WTC11 (cell line): ENCODE measurements at regions not wholly inside any gene's neighbourhood (a gene's known extent, or its start where the extent isn't known, plus 50 kb on each side); places are given as distances from the start of the nearest gene placed in this dataset.

Experiments
- JUN ChIP-seq: sonication (generic); formaldehyde crosslinking; IDR thresholded peaks from 2 replicates; pipeline ENCODE4 v1.8.0; 2023; ENCODE audit warnings: mild to moderate bottlenecking, missing genetic modification reagents
- NR2C2 ChIP-seq: sonication (generic); formaldehyde crosslinking; IDR thresholded peaks from 2 replicates; pipeline ENCODE4 v1.8.0; 2022; ENCODE audit warnings: mild to moderate bottlenecking, missing genetic modification reagents

DNA sequence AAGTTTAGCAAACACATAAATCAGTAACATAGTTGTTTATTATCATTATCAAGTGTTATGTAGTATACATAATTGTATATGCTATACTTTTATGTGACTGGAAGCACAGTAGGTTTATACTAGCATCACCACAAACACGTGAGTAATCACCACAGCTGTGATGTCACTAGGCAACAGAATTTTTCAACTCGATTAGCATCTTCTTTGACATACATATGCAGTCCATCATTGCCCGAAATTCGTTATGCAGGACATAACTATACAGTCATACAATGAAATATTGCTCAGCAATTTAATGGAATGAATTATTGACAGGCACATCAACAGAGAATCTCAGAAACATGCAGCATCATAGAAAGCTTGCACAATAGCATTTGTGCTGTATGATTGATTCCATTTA is 77.7 kb downstream of the LSM5 start:
- TF ChIP-seq NR2C2 (CRISPR knock-in tag) (no peak), JUN (no peak)
